ENCODE measurements at regions not wholly inside any gene's neighbourhood (a gene's known extent, or its start where the extent isn't known, plus 50 kb on each side); places are given as distances from the start of the nearest gene placed in this dataset.

- no peak for TF ChIP-seq CTCF (IDR thresholded peaks at IDR 0.05; ENCODE audit: insufficient read depth, low read length, poor library complexity, severe bottlenecking)
- TF ChIP-seq EZH2phosphoT487 (conservative IDR thresholded peaks at IDR 0.05; ENCODE audit: low read length), result no peak
These were observed 105.0 kb upstream of the TUT7 start for GRCh38 chr9:86459191-86459590.
